GM21526 (cell line): ENCODE measurements at regions not wholly inside any gene's neighbourhood (a gene's known extent, or its start where the extent isn't known, plus 50 kb on each side); places are given as distances from the start of the nearest gene placed in this dataset.

Experiments used
- ATAC-seq: cut with Tn5 transposase; IDR thresholded peaks from one replicate; pipeline ENCODE4 v1.9.1; 2021; ENCODE audit warnings: moderate library complexity; ENCODE audit not compliant: unreplicated experiment, low FRiP score

DNA sequence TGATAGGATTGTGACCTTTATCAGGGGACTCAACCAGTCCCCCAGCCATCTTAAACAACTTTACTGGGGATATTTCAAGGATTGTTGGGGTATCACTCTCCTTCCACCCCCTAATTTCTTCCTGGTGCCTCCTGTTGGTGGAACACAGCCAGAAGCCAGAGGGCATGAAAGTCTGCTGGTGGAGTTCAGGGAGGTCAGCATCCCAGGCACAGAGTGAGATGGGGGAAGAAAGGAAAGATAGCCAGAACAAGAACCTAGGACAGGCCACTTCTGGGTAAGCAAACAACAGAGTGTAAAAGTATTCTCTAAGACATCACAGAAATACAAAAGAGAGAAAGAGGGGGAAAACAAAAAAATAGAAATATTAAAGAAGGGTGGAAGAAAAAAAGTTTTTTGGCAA is 101.8 kb downstream of the SPRY2 start:
- ATAC-seq: no peak

DNA sequence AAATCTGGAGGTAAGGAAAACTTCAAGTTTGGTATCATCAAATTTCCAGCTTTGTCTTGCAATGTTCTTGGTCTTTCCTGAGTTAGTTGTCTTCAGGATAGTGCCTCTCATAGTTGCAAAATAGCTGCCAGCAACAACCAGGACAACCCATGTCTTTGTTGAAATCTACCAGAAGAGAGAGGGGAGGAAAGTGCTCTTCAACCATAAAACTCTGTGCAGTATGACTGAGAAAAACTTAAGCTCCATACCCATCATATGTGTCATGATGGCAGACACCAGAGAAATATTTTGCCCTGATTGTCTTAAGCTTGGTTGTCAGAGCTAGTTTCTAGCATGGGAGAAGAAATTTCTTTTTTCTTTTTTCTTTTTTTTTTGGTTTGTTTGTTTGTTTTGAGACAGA is 103.3 kb downstream of the SPRY2 start:
- no peak for ATAC-seq

GRCh38 chr13:80235967-80236302 is 105.0 kb downstream of the SPRY2 start:
- no peak for ATAC-seq

DNA sequence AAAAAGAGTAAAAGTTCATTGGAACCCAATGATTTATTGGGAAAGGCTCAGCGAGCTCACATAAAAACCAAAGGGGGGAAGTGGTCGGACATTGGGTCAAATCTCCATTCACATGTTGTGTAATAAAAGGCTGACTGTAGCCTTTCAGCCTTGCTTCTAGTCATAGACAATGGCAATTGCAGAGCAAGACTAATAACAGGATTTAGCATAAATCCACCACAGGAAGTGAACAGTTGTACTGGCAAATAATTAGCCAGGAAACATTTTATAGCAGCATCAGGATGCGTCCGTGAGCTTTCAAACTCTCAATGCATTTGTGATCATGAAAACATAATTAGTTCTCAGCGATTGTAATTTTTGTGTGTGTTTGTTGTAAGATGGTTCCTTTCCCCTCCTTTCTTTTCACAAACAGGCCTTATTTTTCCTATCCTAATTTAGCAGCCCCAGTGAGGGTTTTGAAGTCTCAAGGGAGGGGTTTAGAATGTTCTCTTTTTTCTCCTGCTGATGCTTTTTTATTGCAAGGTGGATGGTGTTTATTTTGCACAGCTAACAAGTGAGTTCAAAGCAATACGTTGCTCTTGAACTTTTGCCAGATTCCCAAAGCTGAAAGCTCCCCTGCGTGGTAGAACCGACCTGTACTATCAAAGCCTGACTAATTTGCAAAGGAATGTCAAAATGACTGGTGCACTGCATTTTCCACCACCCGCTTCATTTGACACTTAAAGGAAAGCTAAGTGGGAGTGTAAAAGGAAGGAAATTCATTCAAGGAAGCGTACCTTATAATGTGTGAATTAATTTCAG is 105.6 kb downstream of the SPRY2 start:
- no peak for ATAC-seq

DNA sequence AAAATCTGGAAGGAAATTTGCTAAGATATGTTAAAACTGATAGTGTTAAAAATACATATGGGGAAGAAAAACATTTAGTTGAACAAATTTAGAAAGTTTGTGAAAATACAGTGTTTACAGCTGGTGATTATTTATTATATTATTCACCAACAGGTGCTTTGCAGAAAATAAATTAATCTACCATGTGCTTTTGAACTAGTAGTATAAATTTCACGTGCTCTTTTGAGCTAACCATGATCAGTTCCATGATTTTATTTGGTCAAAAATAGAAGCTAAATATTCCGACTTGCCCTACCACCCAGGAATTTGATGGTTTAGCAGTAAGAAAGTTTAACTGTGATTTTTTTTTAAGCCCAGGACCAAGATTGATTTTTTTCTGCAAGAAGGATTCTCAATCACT is 113.3 kb downstream of the SPRY2 start:
- no peak for ATAC-seq

DNA sequence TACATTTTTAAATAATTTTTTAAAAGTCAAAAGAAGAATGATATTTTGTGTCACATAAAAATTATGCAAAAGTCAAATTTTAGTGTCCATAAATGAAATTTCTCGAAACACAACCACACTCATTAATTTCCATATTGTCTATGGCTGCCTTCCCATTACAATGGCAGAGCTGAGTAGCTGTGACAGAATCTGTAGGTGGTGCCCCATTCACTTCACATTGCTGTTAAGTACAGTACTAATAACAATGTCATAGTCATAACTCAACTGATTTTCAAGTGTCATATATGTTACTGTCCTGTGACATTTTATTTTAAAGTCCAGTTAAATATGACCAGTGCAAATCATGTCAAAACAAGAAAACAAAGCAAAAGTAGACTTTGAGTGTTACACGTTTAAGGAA is 114.3 kb downstream of the SPRY2 start:
- no peak for ATAC-seq

DNA sequence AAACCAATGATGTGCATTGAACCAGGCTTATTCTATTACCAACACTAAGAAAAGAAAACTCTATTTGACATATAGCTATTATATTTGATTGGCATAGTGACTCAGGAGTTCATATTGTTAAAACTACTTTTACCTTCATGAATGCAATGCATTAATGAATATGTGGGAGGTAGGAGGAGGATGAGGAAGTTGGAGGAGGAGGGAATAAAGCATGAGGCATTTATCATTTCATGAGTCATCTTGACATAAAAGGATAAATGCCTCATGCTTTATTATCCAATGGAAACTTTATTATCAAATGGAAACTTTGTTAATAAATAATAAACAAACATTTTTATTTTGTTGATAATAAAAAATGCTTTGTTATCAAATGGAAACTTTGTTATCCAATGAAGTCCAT is 116.5 kb downstream of the SPRY2 start:
- ATAC-seq: no peak

DNA sequence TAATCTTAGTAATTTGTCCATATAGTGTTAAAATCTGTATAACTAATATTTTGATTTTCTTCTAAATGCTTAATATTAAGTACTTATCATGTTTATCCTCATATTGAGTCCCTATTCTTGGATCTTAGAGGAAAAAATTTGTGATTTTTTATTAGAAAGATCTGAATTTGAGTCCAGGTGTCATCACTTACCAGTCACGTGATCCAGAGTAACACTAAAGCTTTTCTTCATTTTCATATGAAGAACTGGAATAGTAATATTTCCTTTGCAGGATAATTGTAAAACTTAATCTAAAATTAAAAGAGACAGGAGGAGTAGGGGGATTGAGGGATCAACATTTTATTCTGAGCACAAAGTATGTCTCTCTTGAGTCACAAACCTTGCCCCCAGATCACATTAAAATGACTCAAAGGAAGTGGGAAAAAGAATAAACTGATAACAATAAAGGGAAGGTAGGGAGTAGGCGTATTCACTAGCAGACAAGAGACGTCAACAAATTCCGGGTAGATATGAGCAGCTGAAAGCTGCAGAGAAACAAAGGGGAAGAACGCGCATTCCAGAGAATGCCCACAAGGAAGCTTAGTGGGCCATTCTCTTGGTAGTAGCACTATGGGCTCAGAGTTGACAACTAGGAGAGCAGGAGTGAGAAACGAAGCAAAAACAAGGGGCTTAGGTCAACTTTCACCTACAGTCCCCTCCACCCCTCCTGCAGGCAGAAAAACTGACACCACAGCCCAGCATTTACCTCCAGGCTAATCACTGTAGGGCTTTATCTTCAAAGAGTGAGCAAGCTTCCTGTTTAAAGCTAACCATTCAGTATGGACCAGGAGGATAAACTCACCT is 123.1 kb downstream of the SPRY2 start:
- no peak for ATAC-seq

DNA sequence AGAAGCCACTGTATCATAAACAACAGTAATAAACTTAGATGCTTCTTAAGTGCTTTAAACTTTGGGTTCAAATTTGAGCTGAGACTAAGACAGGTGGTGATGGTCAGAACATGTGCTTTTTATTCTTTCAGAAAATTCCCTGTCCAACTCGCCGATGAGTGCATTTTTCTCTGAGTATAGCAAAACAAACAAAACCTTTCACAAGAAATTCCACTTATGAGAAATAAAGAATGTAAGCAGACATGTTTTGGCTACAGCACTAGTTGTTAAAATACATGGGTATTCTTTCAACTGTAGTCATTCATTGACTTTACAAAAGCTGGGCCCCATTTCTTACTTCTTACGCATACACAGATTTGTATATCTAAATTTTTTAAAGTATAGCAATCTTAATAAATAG is 125.6 kb downstream of the SPRY2 start:
- ATAC-seq: no peak

GRCh38 chr13:80214521-80214991 is 126.4 kb downstream of the SPRY2 start:
- no peak for ATAC-seq

GRCh38 chr13:80214050-80214449 is 126.9 kb downstream of the SPRY2 start:
- no peak for ATAC-seq

- no peak for ATAC-seq
Observed at GRCh38 chr13:80213201-80213600, 127.7 kb downstream of the SPRY2 start.

DNA sequence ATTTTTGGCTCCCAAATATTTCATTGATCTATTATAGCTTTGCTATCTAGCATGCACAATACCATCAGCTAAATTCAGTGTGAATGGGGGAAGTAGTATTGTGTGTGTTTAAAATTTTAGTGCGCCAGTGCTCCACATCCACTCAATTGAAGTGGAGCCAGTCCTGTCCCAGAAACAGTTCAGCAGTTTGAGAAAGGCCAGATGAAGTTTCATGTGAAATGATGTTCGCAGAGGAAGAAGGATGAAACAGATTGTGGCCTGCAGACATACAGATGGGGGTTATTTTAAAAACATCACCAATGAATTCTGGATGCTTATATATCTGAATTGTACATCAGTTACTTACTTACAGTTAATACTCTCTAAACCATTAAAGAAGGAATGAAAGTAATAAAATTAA is 129.4 kb downstream of the SPRY2 start:
- ATAC-seq: no peak

DNA sequence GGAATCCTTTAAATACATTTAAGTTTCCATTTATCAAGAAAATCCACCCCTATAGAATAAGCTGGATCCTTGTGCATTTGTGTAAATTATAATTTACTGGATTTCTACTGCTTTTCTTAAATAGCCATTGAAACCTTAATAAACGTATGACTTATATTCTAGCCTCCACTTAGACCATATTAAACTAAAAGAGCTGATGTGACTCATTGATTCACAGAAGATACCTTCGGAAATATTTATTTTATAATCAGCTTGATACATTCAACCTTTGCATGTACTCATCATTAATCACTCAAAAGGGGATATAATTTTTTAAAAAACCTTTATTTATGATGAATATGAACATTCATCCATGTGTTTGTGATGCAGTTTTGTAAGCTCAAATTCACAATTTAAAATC is 136.3 kb downstream of the SPRY2 start:
- no peak for ATAC-seq

GRCh38 chr13:80203496-80203895 is 137.4 kb downstream of the SPRY2 start:
- no peak for ATAC-seq

- no peak for ATAC-seq
Observed at GRCh38 chr13:80201694-80202468, 139.0 kb downstream of the SPRY2 start.

- no peak for ATAC-seq
Observed at GRCh38 chr13:80199585-80200292, 141.2 kb downstream of the SPRY2 start.

- ATAC-seq: no peak
Observed at GRCh38 chr13:80199067-80199466, 141.9 kb downstream of the SPRY2 start.

GRCh38 chr13:80196756-80197155 is 144.2 kb downstream of the SPRY2 start:
- ATAC-seq: no peak

GRCh38 chr13:80195649-80196048 is 145.3 kb downstream of the SPRY2 start:
- no peak for ATAC-seq
